ENCODE measurements at regions not wholly inside any gene's neighbourhood (a gene's known extent, or its start where the extent isn't known, plus 50 kb on each side); places are given as distances from the start of the nearest gene placed in this dataset.
"Not testable (repeated sequence)": the region's sequence is repeated elsewhere in the genome, so short reads cannot be mapped to it uniquely, and the experiment has no call there.

DNA sequence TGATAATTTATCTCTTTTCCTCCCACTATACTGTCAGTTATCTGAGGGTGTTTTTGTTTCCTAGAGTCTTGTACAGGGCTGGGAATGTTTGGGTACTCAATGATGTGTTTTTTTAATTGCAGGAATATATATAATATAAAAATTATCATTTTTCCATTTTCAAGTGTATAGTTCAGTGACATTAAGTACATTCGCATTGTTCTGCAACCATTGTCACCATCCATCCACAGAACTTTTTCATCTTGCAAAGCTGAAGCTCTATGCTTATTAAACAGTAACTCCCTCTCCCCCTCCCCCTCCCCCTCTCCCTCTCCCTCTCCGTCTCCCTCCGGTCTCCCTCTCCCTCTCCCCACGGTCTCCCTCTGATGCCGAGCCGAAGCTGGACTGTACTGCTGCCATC, 93.0 kb upstream of the MANSC4 start:
- TF ChIP-seq POLR2A (IDR thresholded peaks at IDR 0.05; ENCODE audit: low read depth, low read length) = no peak
- FAIRE-seq (no peak), DNase-seq (ENCODE audit: insufficient read length, low spot score) (no peak)

DNA sequence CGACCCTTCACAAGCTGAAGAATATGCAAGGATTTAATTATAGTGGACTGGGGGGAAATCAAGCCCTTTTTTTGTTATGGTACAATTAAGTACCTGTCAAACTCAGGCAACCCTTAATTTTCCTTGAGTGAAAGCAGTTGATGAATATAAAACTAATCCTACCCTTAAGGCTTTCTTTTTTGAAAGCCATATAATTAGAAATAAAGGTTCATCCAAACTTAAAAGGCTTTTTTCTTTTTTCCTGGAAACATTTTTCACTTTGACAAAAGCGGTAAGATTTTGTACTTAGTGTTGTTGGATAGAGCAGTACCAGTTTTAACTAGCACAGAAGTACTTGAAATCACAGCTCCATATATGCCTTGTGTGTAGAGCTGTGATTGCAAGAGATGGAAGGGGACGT, 91.9 kb upstream of the MANSC4 start:
- DNase-seq (ENCODE audit: insufficient read length, low spot score) (no peak), FAIRE-seq (peak; percentile 38)
- TF ChIP-seq POLR2A (IDR thresholded peaks at IDR 0.05; ENCODE audit: low read depth, low read length) = no peak

DNA sequence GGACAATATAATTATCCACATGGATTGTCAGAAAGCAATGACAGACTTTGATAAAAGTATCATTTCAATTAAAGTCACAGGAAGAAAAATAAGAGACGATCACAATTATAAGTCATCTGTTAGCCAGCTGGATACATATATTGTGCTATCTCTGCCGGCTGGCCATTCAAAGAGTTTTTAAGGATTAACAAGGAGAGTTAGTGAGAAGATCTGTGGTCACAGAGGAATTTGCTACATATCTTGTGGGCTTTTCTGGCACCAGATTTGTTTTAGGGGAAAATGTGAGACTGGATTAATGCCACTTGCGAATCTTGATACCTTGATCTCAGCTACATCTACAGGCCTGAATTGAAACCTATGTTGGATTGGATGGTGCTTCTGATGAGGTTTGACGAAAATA, 90.9 kb upstream of the MANSC4 start:
- FAIRE-seq = no peak
- no peak for DNase-seq (ENCODE audit: insufficient read length, low spot score)
- no peak for TF ChIP-seq POLR2A (IDR thresholded peaks at IDR 0.05; ENCODE audit: low read depth, low read length)

DNA sequence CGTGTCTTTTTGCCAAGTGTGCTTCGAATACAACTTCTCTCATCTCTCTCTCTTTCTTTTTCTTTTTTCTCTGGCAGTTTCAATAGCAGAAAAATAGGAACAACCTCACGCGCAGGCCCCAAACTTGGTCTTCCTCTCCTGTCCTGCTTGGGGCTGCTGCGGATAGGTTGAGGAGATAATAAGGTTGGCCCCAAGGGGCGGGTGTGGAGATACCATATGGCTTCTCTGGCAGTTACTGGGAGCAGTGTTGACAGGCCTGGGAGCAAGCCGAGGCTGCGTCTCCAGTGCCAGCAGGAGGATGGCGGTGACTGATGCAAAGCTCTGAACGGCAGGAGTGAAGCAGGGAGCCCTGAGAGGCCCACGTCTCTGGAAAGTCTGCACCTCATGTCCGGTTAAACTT, 89.5 kb upstream of the MANSC4 start:
- DNase-seq (ENCODE audit: insufficient read length, low spot score) (no peak), FAIRE-seq (no peak)
- TF ChIP-seq POLR2A (IDR thresholded peaks at IDR 0.05; ENCODE audit: low read depth, low read length) = no peak

DNA sequence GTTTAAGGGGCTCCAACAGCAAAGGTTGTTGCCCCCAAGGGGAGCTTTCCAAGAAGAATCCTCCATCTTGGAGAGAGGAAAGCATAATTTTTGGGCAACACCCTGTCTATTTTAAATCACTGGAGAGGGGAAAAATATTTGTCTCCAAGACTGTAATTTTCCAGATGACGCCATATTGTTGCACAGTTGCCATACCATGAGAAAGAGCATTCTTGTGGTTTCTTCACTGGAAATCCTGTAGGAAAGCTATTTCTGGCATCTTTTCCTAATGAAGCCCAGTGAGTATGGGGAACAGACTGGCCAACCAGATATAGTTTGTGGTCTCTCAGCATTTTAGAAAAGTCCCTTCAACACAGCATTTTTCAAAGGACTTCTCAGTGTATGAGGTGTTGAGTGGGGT, 88.1 kb upstream of the MANSC4 start:
- TF ChIP-seq POLR2A (IDR thresholded peaks at IDR 0.05; ENCODE audit: low read depth, low read length) = no peak
- FAIRE-seq (peak; percentile 11), DNase-seq (ENCODE audit: insufficient read length, low spot score) (no peak)

DNA sequence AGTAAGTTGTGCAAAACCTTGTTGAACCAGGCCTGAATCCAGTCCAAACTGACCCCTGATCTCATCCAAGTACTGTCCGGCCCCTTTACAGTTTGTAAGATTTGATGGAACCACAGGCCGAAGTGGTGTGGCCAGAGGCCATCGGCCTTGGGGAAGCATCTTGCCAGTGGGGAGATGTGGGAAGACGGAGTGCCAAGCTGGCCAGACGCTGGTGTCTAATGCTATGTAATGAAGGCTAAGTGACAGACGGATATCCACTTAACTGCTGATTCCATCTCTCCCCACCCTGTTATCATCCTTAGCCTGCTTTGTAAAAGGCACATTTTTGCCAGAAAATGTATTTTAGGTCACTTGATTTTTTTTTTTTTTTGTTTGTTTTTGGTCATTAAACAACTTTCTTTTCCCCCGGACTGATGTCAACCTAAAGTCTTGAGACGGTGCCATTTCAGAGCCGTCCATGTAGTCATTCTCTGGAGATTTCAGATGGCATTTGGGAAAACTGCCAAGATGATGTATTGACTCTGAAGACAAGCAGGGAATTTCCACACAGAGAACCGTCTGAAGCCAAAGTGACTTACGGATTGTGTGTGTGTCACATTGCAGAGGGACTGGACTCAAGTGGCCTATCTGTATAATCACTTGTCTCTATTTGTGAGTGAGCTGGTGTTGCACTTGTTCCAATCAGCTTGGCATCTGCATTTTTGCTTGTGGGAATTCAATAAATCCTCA, 86.5 kb upstream of the MANSC4 start:
- DNase-seq (ENCODE audit: insufficient read length, low spot score) (no peak), FAIRE-seq (no peak)
- TF ChIP-seq POLR2A (IDR thresholded peaks at IDR 0.05; ENCODE audit: low read depth, low read length) = no peak

DNA sequence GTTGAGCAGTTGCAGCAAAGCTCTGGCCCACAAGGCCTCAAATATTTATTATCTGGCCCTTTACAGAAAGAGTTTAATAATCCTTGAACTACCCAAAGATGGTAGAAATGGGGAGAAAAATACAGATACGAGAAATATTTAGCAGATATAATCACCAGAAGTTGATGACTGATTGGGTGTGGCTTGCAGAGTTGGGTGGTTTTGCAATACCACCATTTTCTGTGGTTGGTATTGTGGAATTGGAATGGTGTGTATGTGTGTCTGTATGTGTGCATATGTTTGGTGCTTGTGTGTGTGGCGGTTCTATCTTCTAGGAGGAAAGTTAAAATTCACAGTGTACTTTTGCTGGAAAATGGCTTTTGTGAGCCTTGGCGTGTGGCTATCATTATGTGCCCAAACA, 85.4 kb upstream of the MANSC4 start:
- FAIRE-seq = no peak
- TF ChIP-seq POLR2A (IDR thresholded peaks at IDR 0.05; ENCODE audit: low read depth, low read length) = no peak
- no peak for DNase-seq (ENCODE audit: insufficient read length, low spot score)

DNA sequence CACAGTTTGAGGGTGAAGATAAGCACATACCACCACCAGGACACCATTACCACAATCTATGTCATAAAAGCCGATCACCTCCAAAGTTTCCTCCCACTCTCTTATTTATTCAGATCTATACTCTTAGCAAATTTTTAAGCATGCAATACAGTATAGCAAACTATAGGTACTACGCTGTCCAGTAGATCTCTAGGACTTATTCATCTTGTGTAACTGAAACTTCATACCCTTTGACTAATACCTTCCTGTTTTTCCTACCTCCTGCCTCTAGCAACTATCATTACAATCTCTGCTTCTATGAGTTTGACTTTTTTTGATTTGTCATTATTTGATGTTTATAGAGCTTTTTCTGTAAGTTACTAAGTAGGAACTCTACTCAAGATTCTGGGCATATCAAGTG, 84.5 kb upstream of the MANSC4 start:
- TF ChIP-seq POLR2A (IDR thresholded peaks at IDR 0.05; ENCODE audit: low read depth, low read length) = no peak
- FAIRE-seq (no peak), DNase-seq (ENCODE audit: insufficient read length, low spot score) (no peak)

DNA sequence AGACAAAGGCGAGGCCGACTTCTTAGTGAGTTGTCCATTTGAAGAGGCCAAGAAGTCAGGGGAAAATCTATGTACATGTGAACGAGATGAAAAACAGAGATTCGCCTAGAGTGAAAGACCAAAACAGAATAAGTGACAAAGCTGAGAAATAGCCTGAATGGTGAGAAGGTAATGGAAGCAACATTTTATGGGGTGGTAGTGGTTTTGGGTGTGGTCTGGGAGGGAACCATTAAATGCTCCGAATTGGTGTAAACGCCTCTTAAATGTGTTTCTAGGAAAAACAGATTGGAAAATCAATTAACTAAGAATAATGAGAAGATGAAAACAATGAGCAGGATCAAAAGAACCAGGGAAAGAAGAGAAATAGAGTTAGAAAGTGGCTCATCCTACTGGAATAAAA, 83.8 kb upstream of the MANSC4 start:
- DNase-seq (ENCODE audit: insufficient read length, low spot score) (no peak), FAIRE-seq (no peak)
- no peak for TF ChIP-seq POLR2A (IDR thresholded peaks at IDR 0.05; ENCODE audit: low read depth, low read length)

DNA sequence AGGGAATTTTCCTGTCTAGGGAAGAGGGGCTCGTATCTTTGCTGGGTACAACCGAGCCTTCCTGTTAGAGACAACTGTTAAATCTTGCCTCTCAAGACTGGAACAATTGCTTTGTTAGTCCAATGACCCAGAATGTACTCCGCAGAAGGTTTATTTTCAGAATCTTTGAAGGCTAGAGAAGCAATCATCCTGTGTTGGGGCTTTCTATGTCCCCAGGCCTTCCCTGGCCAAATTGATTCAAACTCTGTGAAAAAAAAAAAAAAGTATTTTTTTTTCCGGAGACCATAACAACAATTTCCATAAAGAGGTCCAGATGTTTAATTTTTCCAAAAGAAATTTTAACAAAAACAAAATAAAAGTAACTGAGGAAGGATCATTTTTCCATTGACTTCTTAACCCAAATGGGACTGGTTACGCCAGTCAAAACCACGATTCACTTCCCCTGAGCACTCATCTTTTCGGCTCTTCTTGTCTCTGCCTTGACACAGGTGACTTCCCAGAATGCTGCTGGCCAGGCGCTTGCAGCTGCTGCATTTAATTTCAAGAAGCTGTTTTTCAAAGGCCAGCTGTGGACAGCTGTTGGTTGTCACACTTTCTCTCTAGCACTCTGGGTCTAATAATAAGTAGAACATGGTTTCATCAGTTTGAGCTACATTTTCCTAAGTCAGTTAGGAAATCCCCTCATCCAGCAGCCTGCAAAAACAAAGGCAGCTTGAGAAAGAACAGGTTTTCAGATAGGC, 81.6 kb upstream of the MANSC4 start:
- FAIRE-seq (no peak), DNase-seq (ENCODE audit: insufficient read length, low spot score) (no peak)
- no peak for TF ChIP-seq POLR2A (IDR thresholded peaks at IDR 0.05; ENCODE audit: low read depth, low read length)

DNA sequence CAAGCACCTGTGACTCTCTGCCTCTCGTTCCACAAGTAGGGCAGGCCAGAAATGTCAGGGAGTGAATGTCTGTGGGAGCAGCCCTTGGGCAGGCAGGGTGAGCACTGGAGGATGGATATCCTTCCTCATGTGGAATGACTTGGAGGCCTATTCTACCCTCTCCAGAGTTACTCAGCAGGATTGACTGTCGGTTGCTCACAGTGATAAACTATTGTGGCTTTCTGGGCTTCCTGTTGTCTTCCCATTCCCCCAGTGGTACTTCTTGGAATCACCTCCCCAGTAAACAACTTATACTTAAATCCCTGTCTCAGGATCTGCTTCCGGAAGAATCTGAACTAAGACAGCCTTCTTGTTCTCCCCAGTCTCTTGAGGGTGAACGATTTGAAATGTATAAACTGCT, 79.6 kb upstream of the MANSC4 start:
- FAIRE-seq = no peak
- TF ChIP-seq POLR2A (IDR thresholded peaks at IDR 0.05; ENCODE audit: low read depth, low read length) = no peak
- no peak for DNase-seq (ENCODE audit: insufficient read length, low spot score)

DNA sequence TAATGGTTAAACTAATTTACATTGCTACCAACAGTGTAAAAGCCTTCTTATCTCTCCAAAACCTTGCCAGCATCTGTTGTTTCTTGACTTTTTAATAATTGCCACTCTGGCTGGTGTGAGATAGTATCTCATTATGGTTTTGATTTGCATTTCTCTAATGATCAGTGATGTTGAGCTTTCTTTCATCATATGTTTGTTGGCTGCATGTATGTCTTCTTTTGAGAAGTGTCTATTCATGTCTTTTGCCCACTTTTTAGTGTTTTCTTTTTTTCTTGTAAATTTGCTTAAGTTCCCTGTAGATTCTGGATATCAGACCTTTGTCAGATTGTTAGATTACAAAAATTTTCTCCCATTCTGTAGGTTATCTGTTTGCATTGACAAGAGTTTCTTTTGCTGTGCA, 77.0 kb upstream of the MANSC4 start:
- not testable (repeated sequence) for DNase-seq (ENCODE audit: insufficient read length, low spot score); FAIRE-seq

DNA sequence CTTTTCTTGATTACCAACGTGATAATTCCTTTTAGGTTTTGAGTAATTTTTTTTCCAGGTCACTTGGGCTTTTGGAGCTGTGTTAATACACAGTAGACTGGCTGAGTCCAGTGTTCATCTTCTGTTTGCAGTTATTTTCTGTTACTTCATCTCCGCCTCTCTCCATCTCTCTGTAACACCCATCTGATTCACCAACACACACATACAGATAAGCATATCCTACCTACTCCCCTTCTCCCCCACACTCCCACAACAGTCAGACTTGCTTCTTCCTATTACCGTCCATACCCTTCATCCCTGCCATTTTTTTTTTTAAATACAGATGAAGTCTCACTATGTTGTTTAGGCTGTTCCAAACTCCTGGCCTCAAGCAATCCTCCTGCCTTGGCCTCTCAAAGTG, 72.7 kb upstream of the MANSC4 start:
- FAIRE-seq = no peak
- no peak for DNase-seq (ENCODE audit: insufficient read length, low spot score)
- no peak for TF ChIP-seq POLR2A (IDR thresholded peaks at IDR 0.05; ENCODE audit: low read depth, low read length)
